HepG2 (cell line): ENCODE measurements at regions not wholly inside any gene's neighbourhood (a gene's known extent, or its start where the extent isn't known, plus 50 kb on each side); places are given as distances from the start of the nearest gene placed in this dataset.

Source experiments
- ATAC-seq: fragments of 200-7000 bp; cut with Tn5 transposase; 3 replicates; pipeline ENCODE4 v1.9.1; 2020; ENCODE audit warnings: mild to moderate bottlenecking, moderate library complexity
- BruUV-seq: library from RNA; stranded (reverse); fragments of 400-500 nt; replicated peaks from 2 replicates; lab custom pipeline; 2021; lab: Mats Ljungman, UMichigan
- CTCF ChIA-PET: fragments of 300-600 bp; formaldehyde crosslinking; extraction: SDS; loops from one replicate; lab custom pipeline; 2021; ENCODE audit warnings: low total read pairs, inconsistent platforms, low intra/inter-chr PET ratio; lab: Yijun Ruan, JAX
- POLR2A ChIA-PET: fragments of 350-600 bp; sonication (Branson Sonifier 250); formaldehyde crosslinking; loops from one replicate; lab custom pipeline; 2020; ENCODE audit warnings: antibody characterized with exemption, inconsistent platforms; lab: Yijun Ruan, JAX
- DNase-seq: peaks from one replicate; pipeline ENCODE4 v3.0.0-alpha.2; 2015; ENCODE audit warnings: low spot score
- FAIRE-seq: peaks from 3 replicates; lab custom pipeline; 2011; peaks lifted over from hg19 to GRCh38; lab: Jason Lieb, UNC
- H2AFZ ChIP-seq: one replicate; pipeline ENCODE4 v1.6.1; 2011; ENCODE audit warnings: low read length, inconsistent platforms
- H3K27ac ChIP-seq: fragments of 300-600 bp; 3 replicates; pipeline ENCODE4 v1.8.0; 2011; ENCODE audit warnings: mixed run types, mild to moderate bottlenecking, mixed read lengths, low read length, inconsistent platforms; ENCODE audit not compliant: insufficient read depth; ENCODE audit errors: extremely low read length
- H3K27me3 ChIP-seq, 2 experiments: fragments of 200-600 bp in 1 of 2; 2 replicates in 1 of 2; 3 replicates in 1 of 2; pipeline versions ENCODE4 v1.6.0 to v1.8.0; 2011; ENCODE audit warnings: low read length in 2 of 2, mild to moderate bottlenecking in 2 of 2, moderate library complexity in 2 of 2, inconsistent platforms in 1 of 2; ENCODE audit not compliant: insufficient read depth in 2 of 2, control insufficient read depth in 1 of 2
- H3K36me3 ChIP-seq, 2 experiments: fragments of 200-600 bp in 1 of 2; replicated peaks in 1 of 2; 2 replicates in 1 of 2; 3 replicates in 1 of 2; pipeline versions ENCODE4 v1.5.1 to v1.8.0; 2011; ENCODE audit warnings: low read length in 2 of 2, inconsistent platforms in 1 of 2; ENCODE audit not compliant: insufficient read depth in 2 of 2, control insufficient read depth in 1 of 2
- H3K4me1 ChIP-seq: 2 replicates; pipeline ENCODE4 v1.5.1; 2012; ENCODE audit warnings: low read length, inconsistent platforms; ENCODE audit not compliant: insufficient read depth
- H3K4me2 ChIP-seq: 2 replicates; pipeline ENCODE4 v1.6.0; 2011; ENCODE audit warnings: low read depth, low read length, inconsistent platforms
- H3K4me3 ChIP-seq, 3 experiments: fragments of 200-600 bp in 1 of 3; sonication (generic), shearing (Covaris generic) in 1 of 3; replicated peaks in 1 of 3; 2 replicates each; pipeline ENCODE4 v1.5.1; 2011 to 2016; ENCODE audit warnings: low read length in 3 of 3, inconsistent platforms in 2 of 3, low read depth in 2 of 3, mild to moderate bottlenecking in 2 of 3, control low read depth in 1 of 3, mixed read lengths in 1 of 3; ENCODE audit not compliant: insufficient read depth in 1 of 3
- H3K79me2 ChIP-seq: one replicate; pipeline ENCODE4 v1.6.1; 2011; ENCODE audit warnings: low read length, inconsistent platforms; ENCODE audit not compliant: insufficient read depth
- H3K9ac ChIP-seq: 2 replicates; pipeline ENCODE4 v1.6.0; 2011; ENCODE audit warnings: mild to moderate bottlenecking, low read depth, low read length, inconsistent platforms; ENCODE audit not compliant: insufficient read depth
- H3K9me3 ChIP-seq: 2 replicates; pipeline ENCODE4 v1.5.1; 2012; ENCODE audit warnings: mild to moderate bottlenecking, low read length
- H4K20me1 ChIP-seq: 2 replicates; pipeline ENCODE4 v1.6.0; 2011; ENCODE audit warnings: inconsistent platforms, mild to moderate bottlenecking, low read length, moderate library complexity; ENCODE audit not compliant: insufficient read depth
- CEBPG ChIP-seq: IDR thresholded peaks from 2 replicates; pipeline ENCODE4 v1.6.1; 2016
- FOXC1 ChIP-seq: sonication (generic); formaldehyde crosslinking; IDR thresholded peaks from 2 replicates; pipeline ENCODE4 v1.8.0; 2022; ENCODE audit warnings: mild to moderate bottlenecking, missing genetic modification reagents, borderline replicate concordance
- GTF2F1 ChIP-seq: fragments of 150-350 bp; IDR thresholded peaks from 2 replicates; pipeline ENCODE4 v1.6.1; 2014; ENCODE audit warnings: low read length
- PCBP2 ChIP-seq: fragments of 200-400 bp; formaldehyde crosslinking; optimal IDR thresholded peaks from 2 replicates; pipeline ENCODE3; 2018; ENCODE audit warnings: low read length, low read depth; ENCODE audit not compliant: poor library complexity, severe bottlenecking
- TARDBP ChIP-seq: sonication (generic); formaldehyde crosslinking; IDR thresholded peaks from 2 replicates; pipeline ENCODE4 v1.8.0; 2022; ENCODE audit warnings: mild to moderate bottlenecking, missing genetic modification reagents
- THAP11 ChIP-seq: IDR thresholded peaks from 2 replicates; pipeline ENCODE4 v1.6.1; 2016; ENCODE audit warnings: missing biosample characterization, missing genetic modification reagents
- TMF1 ChIP-seq: sonication (generic); formaldehyde crosslinking; IDR thresholded peaks from 2 replicates; pipeline ENCODE4 v1.8.1; 2022; ENCODE audit warnings: low read depth, missing genetic modification reagents
- YEATS4 ChIP-seq: sonication (generic); formaldehyde crosslinking; IDR thresholded peaks from 2 replicates; pipeline ENCODE4 v1.4.0; 2020; ENCODE audit warnings: missing genetic modification reagents, borderline replicate concordance
- ZBTB20 ChIP-seq: sonication (generic); formaldehyde crosslinking; IDR thresholded peaks from 2 replicates; pipeline ENCODE4 v1.8.1; 2023; ENCODE audit warnings: missing genetic modification reagents, low read depth, mild to moderate bottlenecking, borderline replicate concordance
- ZBTB8A ChIP-seq: sonication (generic); formaldehyde crosslinking; IDR thresholded peaks from 2 replicates; pipeline ENCODE4 v1.4.0; 2020; ENCODE audit warnings: mild to moderate bottlenecking, low read depth, missing genetic modification reagents, borderline replicate concordance
- ZFP36 ChIP-seq: fragments of 150-350 bp; IDR thresholded peaks from 2 replicates; pipeline ENCODE4 v1.6.1; 2018; ENCODE audit warnings: borderline replicate concordance, low read length, low read depth; ENCODE audit not compliant: partially characterized antibody
- ZKSCAN5 ChIP-seq: sonication (generic); formaldehyde crosslinking; IDR thresholded peaks from 2 replicates; pipeline ENCODE4 v1.5.1; 2020; ENCODE audit warnings: mild to moderate bottlenecking, missing genetic modification reagents
- ZMAT3 ChIP-seq: sonication (generic); formaldehyde crosslinking; conservative IDR thresholded peaks from 2 replicates; pipeline ENCODE4 v1.7.0; 2021; ENCODE audit warnings: missing genetic modification reagents
- ZNF441 ChIP-seq: sonication (generic); formaldehyde crosslinking; IDR thresholded peaks from 2 replicates; pipeline ENCODE4 v1.7.0; 2021; ENCODE audit warnings: missing genetic modification reagents, borderline replicate concordance
- ZNF761 ChIP-seq: sonication (generic); formaldehyde crosslinking; conservative IDR thresholded peaks from 2 replicates; pipeline ENCODE4 v1.4.0; 2020; ENCODE audit warnings: mild to moderate bottlenecking, missing genetic modification reagents
- WGBS: methylation state at CpG from one replicate; pipeline ENCODE4 v1.1.6; 2017; ENCODE audit warnings: low lambda C conversion rate; 5-methylcytosine and 5-hydroxymethylcytosine counted together
- in situ Hi-C: cut with HindIII; loops from 2 replicates; pipeline ENCODE4 v1.10.0; 2017; ENCODE audit warnings: low pct_unique_long_range_greater_than_20kb; ENCODE audit not compliant: extremely low pct_ligation_motif_present
- intact Hi-C: fragments of 100-400 bp; cut with micrococcal nuclease; formaldehyde crosslinking; loops from one replicate; pipeline ENCODE4 v1.10.0; 2022; ENCODE audit not compliant: unreplicated experiment
- TF ChIP-seq, protein P1 (sequence below): sonication (generic); formaldehyde crosslinking; IDR thresholded peaks from 2 replicates; pipeline ENCODE4 v1.4.0; 2020; ENCODE audit warnings: missing genetic modification reagents
- TF ChIP-seq, protein P2 (sequence below): sonication (generic); formaldehyde crosslinking; conservative IDR thresholded peaks from 2 replicates; pipeline ENCODE4 v1.4.0; 2020; ENCODE audit warnings: missing genetic modification reagents

- POLR2A ChIA-PET, result no interaction called here
- H3K4me3 ChIP-seq, result no peak overlapping the region
- ATAC-seq, result no peak
- H4K20me1 ChIP-seq, result no peaks in the 10 kb centered on the region
- FAIRE-seq, result no peak
- peaks cover 30% of the 10 kb centered on the region for H3K4me1 ChIP-seq
- peaks cover 0 to 3% of the 10 kb centered on the region in 2 experiments; a peak in 1 of 5 replicates for H3K27me3 ChIP-seq
- H3K27ac ChIP-seq, result no peak overlapping the region
- DNase-seq, result no peak
- no peaks in the 10 kb centered on the region for H3K79me2 ChIP-seq
- CTCF ChIA-PET, result no interaction called here
- H2AFZ ChIP-seq, result no peak overlapping the region
- 0% methylated on average over 2 of the region's 2 CpGs for WGBS
- no peaks in the 10 kb centered on the region for H3K9me3 ChIP-seq
- no peaks in the 10 kb centered on the region for H3K36me3 ChIP-seq
- no peak overlapping the region for H3K9ac ChIP-seq
- no TSS peak for BruUV-seq
- no peak overlapping the region for H3K4me2 ChIP-seq
- TF ChIP-seq CEBPG (CRISPR knock-in tag) (no peak), GTF2F1 (no peak), THAP11 (no peak), ZFP36 (no peak), PCBP2 (no peak), ZNF441 (CRISPR knock-in tag) (no peak), TARDBP (CRISPR knock-in tag) (no peak), TMF1 (no peak), ZNF761 (CRISPR knock-in tag) (no peak), ZBTB8A (no peak), ZMAT3 (CRISPR knock-in tag) (no peak), FOXC1 (no peak), ZKSCAN5 (no peak), YEATS4 (no peak), ZBTB20 (CRISPR knock-in tag) (no peak)
- TF ChIP-seq, protein P1, sequence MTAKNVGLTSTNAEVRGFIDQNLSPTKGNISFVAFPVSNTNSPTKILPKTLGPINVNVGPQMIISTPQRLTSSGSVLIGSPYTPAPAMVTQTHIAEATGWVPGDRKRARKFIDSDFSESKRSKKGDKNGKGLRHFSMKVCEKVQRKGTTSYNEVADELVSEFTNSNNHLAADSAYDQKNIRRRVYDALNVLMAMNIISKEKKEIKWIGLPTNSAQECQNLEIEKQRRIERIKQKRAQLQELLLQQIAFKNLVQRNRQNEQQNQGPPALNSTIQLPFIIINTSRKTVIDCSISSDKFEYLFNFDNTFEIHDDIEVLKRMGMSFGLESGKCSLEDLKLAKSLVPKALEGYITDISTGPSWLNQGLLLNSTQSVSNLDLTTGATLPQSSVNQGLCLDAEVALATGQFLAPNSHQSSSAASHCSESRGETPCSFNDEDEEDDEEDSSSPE, result no peak
- TF ChIP-seq, protein P2, sequence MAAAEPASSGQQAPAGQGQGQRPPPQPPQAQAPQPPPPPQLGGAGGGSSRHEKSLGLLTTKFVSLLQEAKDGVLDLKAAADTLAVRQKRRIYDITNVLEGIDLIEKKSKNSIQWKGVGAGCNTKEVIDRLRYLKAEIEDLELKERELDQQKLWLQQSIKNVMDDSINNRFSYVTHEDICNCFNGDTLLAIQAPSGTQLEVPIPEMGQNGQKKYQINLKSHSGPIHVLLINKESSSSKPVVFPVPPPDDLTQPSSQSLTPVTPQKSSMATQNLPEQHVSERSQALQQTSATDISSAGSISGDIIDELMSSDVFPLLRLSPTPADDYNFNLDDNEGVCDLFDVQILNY (CRISPR knock-in tag), result no peak
- in situ Hi-C loops (no loop called here), intact Hi-C loops (no loop called here)
These were observed 256.4 kb upstream of the FGGY start for GRCh38 chr1:59040486-59040885.
